GM19238 (cell line): ENCODE measurements at regions not wholly inside any gene's neighbourhood (a gene's known extent, or its start where the extent isn't known, plus 50 kb on each side); places are given as distances from the start of the nearest gene placed in this dataset.

Source experiments
- DNase-seq: peaks from one replicate; pipeline ENCODE4 v3.0.0; 2011; ENCODE audit warnings: low spot score; ENCODE audit not compliant: insufficient read length

GRCh38 chr7:41754046-41754445 is 51.2 kb upstream of the INHBA start:
- DNase-seq: no peak
